Fibroblast of lung (primary cell): ENCODE measurements at regions not wholly inside any gene's neighbourhood (a gene's known extent, or its start where the extent isn't known, plus 50 kb on each side); places are given as distances from the start of the nearest gene placed in this dataset.

ENCODE experiments used
- DNase-seq, 2 donors: peaks; one replicate each; pipeline versions ENCODE4 v3.0.0 to v3.0.0-alpha.2; 2010; ENCODE audit warnings: low read depth in 2 of 2
- H2AFZ ChIP-seq: 2 replicates; pipeline ENCODE4 v1.5.1; 2012; ENCODE audit warnings: low read length, control low read depth, inconsistent platforms
- H3K27ac ChIP-seq: 2 replicates; pipeline ENCODE4 v1.5.1; 2011; ENCODE audit warnings: low read length, control low read depth; ENCODE audit not compliant: insufficient read depth
- H3K27me3 ChIP-seq: 2 replicates; pipeline ENCODE4 v1.5.1; 2011; ENCODE audit warnings: mild to moderate bottlenecking, low read length; ENCODE audit not compliant: control insufficient read depth, insufficient read depth
- H3K36me3 ChIP-seq: 2 replicates; pipeline ENCODE4 v1.5.1; 2011; ENCODE audit warnings: low read length; ENCODE audit not compliant: control insufficient read depth, insufficient read depth
- H3K4me1 ChIP-seq: 2 replicates; pipeline ENCODE4 v1.5.1; 2011; ENCODE audit warnings: low read length; ENCODE audit not compliant: control insufficient read depth, insufficient read depth; ENCODE audit errors: extremely low read depth
- H3K4me2 ChIP-seq: 2 replicates; pipeline ENCODE4 v1.5.1; 2011; ENCODE audit warnings: low read length, control low read depth; ENCODE audit not compliant: insufficient read depth; ENCODE audit errors: extremely low read depth
- H3K4me3 ChIP-seq, 4 experiments: fragments of 200-600 bp in 1 of 4; sonication (generic) in 1 of 4; replicated peaks in 1 of 4; 2 replicates each; pipeline ENCODE4 v1.5.1; 2011 to 2016; ENCODE audit warnings: low read length in 4 of 4, low read depth in 3 of 4, mild to moderate bottlenecking in 3 of 4, control low read depth in 2 of 4, inconsistent platforms in 1 of 4, mixed read lengths in 1 of 4; ENCODE audit not compliant: insufficient read depth in 1 of 4; ENCODE audit errors: control extremely low read depth in 1 of 4
- H3K79me2 ChIP-seq: 2 replicates; pipeline ENCODE4 v1.5.1; 2012; ENCODE audit warnings: mild to moderate bottlenecking, low read length, inconsistent platforms; ENCODE audit not compliant: control insufficient read depth, insufficient read depth
- H3K9ac ChIP-seq: 2 replicates; pipeline ENCODE4 v1.5.1; 2011; ENCODE audit warnings: mild to moderate bottlenecking, low read length, control low read depth; ENCODE audit not compliant: insufficient read depth
- H3K9me3 ChIP-seq: 2 replicates; pipeline ENCODE4 v1.5.1; 2012; ENCODE audit warnings: low read depth, low read length; ENCODE audit not compliant: control insufficient read depth, insufficient read depth
- H4K20me1 ChIP-seq: 2 replicates; pipeline ENCODE4 v1.5.1; 2011; ENCODE audit warnings: low read length; ENCODE audit not compliant: control insufficient read depth, insufficient read depth; ENCODE audit errors: extremely low read depth
- CTCF ChIP-seq, 2 donors: IDR thresholded peaks in 1 of 2; conservative IDR thresholded peaks in 1 of 2; 1 replicate in 1 of 2; 2 replicates in 1 of 2; pipeline ENCODE4 v1.5.1; 2011 to 2012; ENCODE audit warnings: low read length in 2 of 2, control low read depth in 1 of 2, inconsistent platforms in 1 of 2, low read depth in 1 of 2, mild to moderate bottlenecking in 1 of 2
- EZH2 ChIP-seq: IDR thresholded peaks from 2 replicates; pipeline ENCODE4 v1.5.1; 2012; ENCODE audit warnings: low read length, control low read depth, mild to moderate bottlenecking; ENCODE audit errors: missing control alignments

DNA sequence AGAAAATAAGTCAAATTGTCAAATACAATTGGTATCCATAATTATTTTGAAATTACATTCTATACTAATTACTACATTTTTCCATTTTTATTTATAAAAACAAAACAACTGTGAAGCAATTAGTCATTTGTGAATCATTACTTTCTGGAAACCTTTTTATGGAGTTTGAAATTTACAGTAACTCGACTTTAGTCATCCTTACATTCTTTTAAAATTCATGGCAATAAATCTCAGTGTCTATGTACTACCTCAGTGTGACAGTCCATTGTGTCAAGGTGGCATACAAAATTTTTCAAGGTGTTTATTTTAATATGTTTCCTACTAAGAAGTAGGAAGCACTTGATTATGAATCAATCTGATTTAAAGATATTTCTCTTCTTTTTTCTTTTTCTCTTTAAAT, 1949.4 kb upstream of the RAG2 start:
- TF ChIP-seq EZH2 (no peak), CTCF (conservative IDR thresholded peaks at IDR 0.05 in 1 of 2, IDR thresholded peaks at IDR 0.05 in 1 of 2; ENCODE audit: low read depth in 1 of 2, low read length in 2 of 2) (no peak)

GRCh38 chr11:38543986-38544385, 1946.0 kb upstream of the RAG2 start:
- no peaks in the 10 kb centered on the region for H3K79me2 ChIP-seq
- peak in 1 of 2 donors; percentile 20 for DNase-seq
- no peaks in the 10 kb centered on the region for H4K20me1 ChIP-seq
- TF ChIP-seq CTCF (conservative IDR thresholded peaks at IDR 0.05 in 1 of 2, IDR thresholded peaks at IDR 0.05 in 1 of 2; ENCODE audit: low read depth in 1 of 2, low read length in 2 of 2) (no peak), EZH2 (no peak)
- no peaks in the 10 kb centered on the region for H3K36me3 ChIP-seq
- no peak overlapping the region for H3K4me3 ChIP-seq
- H3K9me3 ChIP-seq, result no peaks in the 10 kb centered on the region
- peaks cover 2% of the 10 kb centered on the region for H3K4me1 ChIP-seq
- peak overlapping the region; percentile 7 for H2AFZ ChIP-seq
- peak overlapping the region; percentile 14 for H3K27ac ChIP-seq
- no peaks in the 10 kb centered on the region for H3K27me3 ChIP-seq
- H3K4me2 ChIP-seq, result no peak overlapping the region
- no peak overlapping the region for H3K9ac ChIP-seq

More for the DNA sequence above, 1949.4 kb upstream of the RAG2 start:
- Histone ChIP-seq H3K4me1 (peaks cover 2% of the 10 kb centered on the region), H3K27me3 (no peaks in the 10 kb centered on the region), H3K36me3 (no peaks in the 10 kb centered on the region), H3K9ac (no peak overlapping the region), H2AFZ (no peak overlapping the region), H4K20me1 (no peaks in the 10 kb centered on the region), H3K4me3 (no peak overlapping the region), H3K27ac (no peak overlapping the region), H3K4me2 (no peak overlapping the region), H3K9me3 (no peaks in the 10 kb centered on the region), H3K79me2 (no peaks in the 10 kb centered on the region)
- DNase-seq, result peak in 1 of 2 donors; percentile 62

DNA sequence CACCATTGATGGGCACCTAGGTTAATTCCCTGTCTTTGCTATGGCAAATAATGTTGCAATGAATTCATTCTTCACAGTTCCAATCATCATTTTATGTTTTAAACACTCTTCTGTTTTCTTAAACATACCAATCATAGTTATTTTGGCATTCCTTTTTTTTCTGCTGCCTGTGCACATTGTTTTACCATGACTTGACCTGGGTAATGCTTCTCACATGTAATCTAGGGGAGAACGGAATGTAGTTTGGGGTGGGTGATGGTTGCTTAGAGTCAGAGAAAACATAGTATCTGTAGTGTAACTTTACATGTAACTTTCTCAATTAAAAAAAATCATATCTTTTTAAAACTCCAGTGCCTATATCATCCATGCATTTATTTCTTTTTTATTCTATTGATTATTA, 1945.3 kb upstream of the RAG2 start:
- peak; percentile 46 to 86 for DNase-seq
- H4K20me1 ChIP-seq, result no peaks in the 10 kb centered on the region

More for the DNA sequence above, 1945.3 kb upstream of the RAG2 start:
- Histone ChIP-seq H3K9me3 (no peaks in the 10 kb centered on the region), H3K4me2 (peak overlapping the region; percentile 35), H3K27ac (peak overlapping the region; percentile 14), H3K9ac (no peak overlapping the region), H3K4me1 (peaks cover 2% of the 10 kb centered on the region), H3K4me3 (no peak overlapping the region), H3K36me3 (no peaks in the 10 kb centered on the region), H3K27me3 (no peaks in the 10 kb centered on the region), H3K79me2 (no peaks in the 10 kb centered on the region), H2AFZ (no peak overlapping the region)
- TF ChIP-seq EZH2 (no peak), CTCF (conservative IDR thresholded peaks at IDR 0.05 in 1 of 2, IDR thresholded peaks at IDR 0.05 in 1 of 2; ENCODE audit: low read depth in 1 of 2, low read length in 2 of 2) (no peak)
